NOMO-1 (cell line): ENCODE measurements at regions not wholly inside any gene's neighbourhood (a gene's known extent, or its start where the extent isn't known, plus 50 kb on each side); places are given as distances from the start of the nearest gene placed in this dataset.
"Not testable (repeated sequence)": the region's sequence is repeated elsewhere in the genome, so short reads cannot be mapped to it uniquely, and the experiment has no call there.

Experiments used
- DNase-seq, 2 experiments: peaks; one replicate each; lab custom pipeline; 2025; ENCODE audit not compliant: unreplicated experiment in 2 of 2; lab: John Stamatoyannopoulos, UW

GRCh38 chr3:164007765-164008164 is 1070.5 kb downstream of the SI start:
- DNase-seq, result no peak

GRCh38 chr3:164004205-164004604 is 1074.1 kb downstream of the SI start:
- DNase-seq, result no peak

GRCh38 chr3:164003016-164003415 is 1075.3 kb downstream of the SI start:
- not testable (repeated sequence) for DNase-seq

GRCh38 chr3:163983940-163984339 is 1094.4 kb downstream of the SI start:
- DNase-seq, result no peak

GRCh38 chr3:163971861-163972260 is 1106.4 kb downstream of the SI start:
- no peak for DNase-seq

- no peak for DNase-seq
These were observed 1121.2 kb downstream of the SI start for GRCh38 chr3:163957072-163957471.

GRCh38 chr3:163953526-163953925 is 1124.8 kb downstream of the SI start:
- DNase-seq, result no peak

GRCh38 chr3:163952499-163952898 is 1125.8 kb downstream of the SI start:
- DNase-seq, result no peak

GRCh38 chr3:163951397-163951987 is 1126.8 kb downstream of the SI start:
- DNase-seq, result no peak

GRCh38 chr3:163946785-163947184 is 1131.5 kb downstream of the SI start:
- no peak for DNase-seq

- no peak for DNase-seq
These were observed 1134.6 kb downstream of the SI start for GRCh38 chr3:163943664-163944063.

- DNase-seq, result no peak
These were observed 1138.4 kb downstream of the SI start for GRCh38 chr3:163939926-163940325.

GRCh38 chr3:163936543-163936942 is 1141.8 kb downstream of the SI start:
- DNase-seq, result no peak

GRCh38 chr3:163935411-163935810 is 1142.9 kb downstream of the SI start:
- DNase-seq, result no peak

GRCh38 chr3:163929069-163929652 is 1149.1 kb downstream of the SI start:
- DNase-seq, result no peak

- DNase-seq, result no peak
These were observed 1150.8 kb downstream of the SI start for GRCh38 chr3:163927521-163927920.

GRCh38 chr3:163924600-163924999 is 1153.7 kb downstream of the SI start:
- DNase-seq, result no peak

GRCh38 chr3:163919154-163919553 is 1159.1 kb downstream of the SI start:
- DNase-seq, result no peak

GRCh38 chr3:163916596-163917560 is 1161.4 kb downstream of the SI start:
- no peak for DNase-seq

- no peak for DNase-seq
These were observed 1163.0 kb downstream of the SI start for GRCh38 chr3:163915280-163915679.

- no peak for DNase-seq
These were observed 1163.7 kb downstream of the SI start for GRCh38 chr3:163914567-163914966.

GRCh38 chr3:163891771-163892170 is 1186.5 kb downstream of the SI start:
- no peak for DNase-seq
